ENCODE measurements at regions not wholly inside any gene's neighbourhood (a gene's known extent, or its start where the extent isn't known, plus 50 kb on each side); places are given as distances from the start of the nearest gene placed in this dataset.
"Not testable (repeated sequence)": the region's sequence is repeated elsewhere in the genome, so short reads cannot be mapped to it uniquely, and the experiment has no call there.

DNA sequence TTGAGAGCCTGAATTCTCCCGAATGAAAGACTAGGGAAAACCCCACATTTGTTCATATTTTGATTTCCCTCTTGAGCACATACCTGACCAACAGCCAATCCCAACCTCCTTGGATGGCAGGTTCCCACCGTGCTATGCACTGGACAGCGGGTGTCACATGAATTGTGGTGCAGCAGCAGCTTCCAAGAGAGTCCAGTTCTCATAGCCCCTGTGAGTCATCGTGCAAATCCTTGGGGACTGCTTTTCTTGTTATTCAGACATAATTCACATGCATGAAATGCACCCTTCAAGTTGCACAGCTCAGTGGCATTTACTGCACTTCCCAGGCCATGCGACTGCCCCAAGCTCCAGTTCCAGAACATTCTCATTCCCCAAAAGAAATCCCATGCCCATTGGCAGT lies 67.8 kb upstream of the PPP2R2D start:
- ATAC-seq (replicated peaks; ENCODE audit: extremely low read depth, poor library complexity, severe bottlenecking) (no peak), DNase-seq (ENCODE audit: low spot score in 2 of 2) (no peak)
- no peaks in the 10 kb centered on the region for H3K36me3 Mint-ChIP-seq (ENCODE audit: insufficient read depth)
- H3K4me3 Mint-ChIP-seq, result no peak overlapping the region
- no peaks in the 10 kb centered on the region for H3K4me1 Mint-ChIP-seq
- H3K27ac Mint-ChIP-seq (ENCODE audit: low read depth), result no peak overlapping the region
- no peaks in the 10 kb centered on the region for H3K9me3 Mint-ChIP-seq
- H3K27me3 Mint-ChIP-seq, result peaks cover 30% of the 10 kb centered on the region

GRCh38 chr10:131833446-131834080 lies 67.2 kb upstream of the PPP2R2D start:
- no peak overlapping the region for H3K27ac Mint-ChIP-seq (ENCODE audit: low read depth)
- no peak for DNase-seq (ENCODE audit: low spot score in 2 of 2)
- no peaks in the 10 kb centered on the region for H3K4me1 Mint-ChIP-seq
- H3K27me3 Mint-ChIP-seq, result peaks cover 30% of the 10 kb centered on the region
- no peaks in the 10 kb centered on the region for H3K36me3 Mint-ChIP-seq (ENCODE audit: insufficient read depth)
- no peaks in the 10 kb centered on the region for H3K9me3 Mint-ChIP-seq
- H3K4me3 Mint-ChIP-seq, result no peak overlapping the region
- ATAC-seq (replicated peaks; ENCODE audit: extremely low read depth, poor library complexity, severe bottlenecking), result no peak

- peaks cover 30% of the 10 kb centered on the region for H3K27me3 Mint-ChIP-seq
- ATAC-seq (replicated peaks; ENCODE audit: extremely low read depth, poor library complexity, severe bottlenecking), result no peak
- H3K36me3 Mint-ChIP-seq (ENCODE audit: insufficient read depth), result no peaks in the 10 kb centered on the region
- no peaks in the 10 kb centered on the region for H3K9me3 Mint-ChIP-seq
- no peak overlapping the region for H3K4me3 Mint-ChIP-seq
- DNase-seq (ENCODE audit: low spot score in 2 of 2), result no peak
- no peak overlapping the region for H3K27ac Mint-ChIP-seq (ENCODE audit: low read depth)
- no peaks in the 10 kb centered on the region for H3K4me1 Mint-ChIP-seq
Observed at GRCh38 chr10:131834152-131834810, 66.5 kb upstream of the PPP2R2D start.

DNA sequence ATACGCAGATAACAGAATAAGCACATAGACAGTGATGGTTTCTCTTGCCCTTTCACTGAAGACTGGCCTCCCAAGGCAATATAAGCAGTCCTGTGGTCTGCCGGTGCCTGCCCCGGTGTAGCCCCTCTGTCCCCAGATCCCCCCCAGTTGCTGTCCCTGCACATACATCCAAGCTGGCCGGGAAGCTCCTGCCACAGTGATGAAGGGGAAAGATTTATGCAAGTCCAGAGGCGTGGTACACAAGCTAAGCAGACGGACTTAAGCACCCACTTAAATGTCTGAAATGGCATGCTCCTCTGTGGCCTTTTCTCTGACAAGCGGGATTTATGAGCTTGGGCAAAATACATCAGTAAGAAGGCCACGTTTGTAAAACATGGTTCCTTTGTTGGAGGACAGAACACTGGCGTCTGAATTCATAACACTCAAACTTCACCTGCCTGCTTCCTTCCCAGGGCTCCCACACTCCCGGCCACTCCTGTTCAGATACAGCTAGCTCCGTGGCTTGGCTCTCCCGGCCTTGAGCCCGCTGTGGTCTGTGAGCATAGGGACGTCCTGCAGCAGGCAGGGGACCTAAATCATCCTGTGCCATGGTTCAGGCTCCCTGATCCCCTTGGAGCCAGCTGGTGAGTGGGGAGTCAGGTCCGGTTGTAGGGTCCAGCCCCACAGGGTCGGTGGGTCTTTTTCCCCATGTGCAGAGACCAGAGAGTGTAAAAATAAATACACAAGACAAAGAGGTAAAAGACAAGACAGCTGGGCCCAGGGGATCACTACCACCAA lies 61.7 kb upstream of the PPP2R2D start:
- Mint-ChIP-seq H3K4me1 (no peaks in the 10 kb centered on the region), H3K36me3 (ENCODE audit: insufficient read depth) (no peaks in the 10 kb centered on the region), H3K27me3 (no peaks in the 10 kb centered on the region), H3K27ac (ENCODE audit: low read depth) (no peak overlapping the region), H3K9me3 (no peaks in the 10 kb centered on the region), H3K4me3 (no peak overlapping the region)
- no peak for ATAC-seq (replicated peaks; ENCODE audit: extremely low read depth, poor library complexity, severe bottlenecking)
- DNase-seq (ENCODE audit: low spot score in 2 of 2), result no peak

DNA sequence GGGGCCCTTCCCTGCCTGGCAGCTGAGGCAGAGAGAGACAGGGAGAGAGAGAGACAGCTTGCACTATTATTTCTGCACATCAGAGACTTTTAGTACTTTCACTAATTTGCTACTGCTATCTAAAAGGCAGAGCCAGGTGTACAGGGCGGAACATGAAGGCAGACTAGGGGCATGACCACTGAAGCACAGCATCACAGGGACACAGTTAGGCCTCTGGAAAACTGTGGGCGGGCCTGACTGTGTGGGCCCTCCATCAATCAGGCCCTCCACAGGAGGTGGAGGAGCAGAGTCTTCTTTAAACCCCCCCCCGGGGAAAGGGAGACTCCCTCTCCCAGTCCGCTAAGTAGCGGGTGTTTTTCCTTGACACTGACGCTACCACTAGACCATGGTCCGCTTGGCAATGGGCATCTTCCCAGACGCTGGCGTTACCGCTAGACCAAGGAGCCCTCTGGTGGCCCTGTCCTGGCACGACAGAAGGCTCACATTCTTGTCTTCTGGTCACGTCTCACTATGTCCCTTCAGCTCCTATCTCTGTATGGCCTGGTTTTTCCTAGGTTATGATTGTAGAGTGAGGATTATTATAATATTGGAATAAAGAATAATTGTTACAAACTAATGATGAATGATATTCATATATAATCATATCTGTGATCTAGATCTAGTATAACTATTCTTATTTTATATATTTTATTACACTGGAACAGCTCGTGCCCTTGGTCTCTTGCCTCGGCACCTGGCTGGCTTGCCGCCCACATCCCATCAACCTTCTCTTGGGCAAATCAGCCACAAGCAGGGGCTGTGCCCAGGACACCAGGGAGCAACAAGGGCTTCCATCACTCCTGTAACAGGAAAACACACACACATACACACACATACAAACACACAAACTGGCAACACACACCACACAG lies 60.7 kb upstream of the PPP2R2D start:
- not testable (repeated sequence) for H3K4me1 Mint-ChIP-seq; DNase-seq (ENCODE audit: low spot score in 2 of 2); H3K27me3 Mint-ChIP-seq; ATAC-seq (replicated peaks; ENCODE audit: extremely low read depth, poor library complexity, severe bottlenecking); H3K4me3 Mint-ChIP-seq; H3K27ac Mint-ChIP-seq (ENCODE audit: low read depth); H3K9me3 Mint-ChIP-seq; H3K36me3 Mint-ChIP-seq (ENCODE audit: insufficient read depth)

- Mint-ChIP-seq H3K4me3 (no peak overlapping the region), H3K27ac (ENCODE audit: low read depth) (no peak overlapping the region)
- no peak for ATAC-seq (replicated peaks; ENCODE audit: extremely low read depth, poor library complexity, severe bottlenecking)
Observed at GRCh38 chr10:131840788-131841118, 60.1 kb upstream of the PPP2R2D start.

DNA sequence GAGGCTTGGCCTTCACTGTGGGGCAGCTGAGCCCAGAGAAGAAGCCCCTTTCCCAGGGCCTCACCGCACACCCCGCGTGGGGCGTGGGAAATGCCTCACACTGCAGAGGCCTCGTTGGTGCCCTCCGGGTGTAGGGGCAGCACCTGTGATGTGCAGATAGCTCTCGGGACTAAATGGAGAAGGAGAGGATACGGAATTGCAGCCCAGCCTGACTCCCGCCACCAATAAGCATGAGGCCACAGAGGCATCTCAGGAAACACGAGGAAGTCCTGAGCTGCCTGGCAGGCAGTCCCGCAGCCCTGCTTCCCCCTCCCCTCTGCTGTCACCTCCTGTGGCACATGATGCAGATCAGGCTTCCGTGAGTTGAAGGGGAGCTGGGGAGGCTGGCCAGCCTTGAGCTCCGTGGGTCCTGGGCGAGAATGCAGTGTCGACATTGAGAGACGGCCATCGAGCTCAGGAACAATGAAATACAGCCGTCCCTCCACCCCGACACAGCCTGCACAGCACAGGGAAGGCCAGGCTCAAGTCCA lies 59.6 kb upstream of the PPP2R2D start:
- H3K4me1 Mint-ChIP-seq, result no peaks in the 10 kb centered on the region
- no peak overlapping the region for H3K27ac Mint-ChIP-seq (ENCODE audit: low read depth)
- H3K4me3 Mint-ChIP-seq, result no peak overlapping the region
- H3K36me3 Mint-ChIP-seq (ENCODE audit: insufficient read depth), result no peaks in the 10 kb centered on the region
- no peak for ATAC-seq (replicated peaks; ENCODE audit: extremely low read depth, poor library complexity, severe bottlenecking)
- no peaks in the 10 kb centered on the region for H3K27me3 Mint-ChIP-seq
- DNase-seq (ENCODE audit: low spot score in 2 of 2), result no peak
- H3K9me3 Mint-ChIP-seq, result no peaks in the 10 kb centered on the region

More at GRCh38 chr10:131840788-131841118, 60.1 kb upstream of the PPP2R2D start:
- Mint-ChIP-seq H3K27me3 (no peaks in the 10 kb centered on the region), H3K9me3 (no peaks in the 10 kb centered on the region), H3K36me3 (ENCODE audit: insufficient read depth) (no peaks in the 10 kb centered on the region), H3K4me1 (no peaks in the 10 kb centered on the region)
- DNase-seq (ENCODE audit: low spot score in 2 of 2), result no peak

- Mint-ChIP-seq H3K4me3 (no peak overlapping the region), H3K27ac (ENCODE audit: low read depth) (no peak overlapping the region), H3K27me3 (no peaks in the 10 kb centered on the region), H3K36me3 (ENCODE audit: insufficient read depth) (no peaks in the 10 kb centered on the region), H3K9me3 (no peaks in the 10 kb centered on the region), H3K4me1 (no peaks in the 10 kb centered on the region)
- ATAC-seq (replicated peaks; ENCODE audit: extremely low read depth, poor library complexity, severe bottlenecking) (no peak), DNase-seq (ENCODE audit: low spot score in 2 of 2) (no peak)
Observed at GRCh38 chr10:131841661-131842139, 59.1 kb upstream of the PPP2R2D start.

- no peak for ATAC-seq (replicated peaks; ENCODE audit: extremely low read depth, poor library complexity, severe bottlenecking)
Observed at GRCh38 chr10:131842351-131843088, 58.3 kb upstream of the PPP2R2D start.

GRCh38 chr10:131843089-131843595 lies 57.7 kb upstream of the PPP2R2D start:
- no peak overlapping the region for H3K4me3 Mint-ChIP-seq
- DNase-seq (ENCODE audit: low spot score in 2 of 2) (no peak), ATAC-seq (replicated peaks; ENCODE audit: extremely low read depth, poor library complexity, severe bottlenecking) (no peak)
- no peaks in the 10 kb centered on the region for H3K27me3 Mint-ChIP-seq
- H3K36me3 Mint-ChIP-seq (ENCODE audit: insufficient read depth), result no peaks in the 10 kb centered on the region
- H3K27ac Mint-ChIP-seq (ENCODE audit: low read depth), result no peak overlapping the region
- no peaks in the 10 kb centered on the region for H3K9me3 Mint-ChIP-seq
- H3K4me1 Mint-ChIP-seq, result no peaks in the 10 kb centered on the region

More at GRCh38 chr10:131842351-131843088, 58.3 kb upstream of the PPP2R2D start:
- no peaks in the 10 kb centered on the region for H3K27me3 Mint-ChIP-seq
- H3K4me1 Mint-ChIP-seq, result no peaks in the 10 kb centered on the region
- H3K27ac Mint-ChIP-seq (ENCODE audit: low read depth), result no peak overlapping the region
- DNase-seq (ENCODE audit: low spot score in 2 of 2), result no peak
- H3K4me3 Mint-ChIP-seq, result no peak overlapping the region
- H3K36me3 Mint-ChIP-seq (ENCODE audit: insufficient read depth), result no peaks in the 10 kb centered on the region
- H3K9me3 Mint-ChIP-seq, result no peaks in the 10 kb centered on the region

DNA sequence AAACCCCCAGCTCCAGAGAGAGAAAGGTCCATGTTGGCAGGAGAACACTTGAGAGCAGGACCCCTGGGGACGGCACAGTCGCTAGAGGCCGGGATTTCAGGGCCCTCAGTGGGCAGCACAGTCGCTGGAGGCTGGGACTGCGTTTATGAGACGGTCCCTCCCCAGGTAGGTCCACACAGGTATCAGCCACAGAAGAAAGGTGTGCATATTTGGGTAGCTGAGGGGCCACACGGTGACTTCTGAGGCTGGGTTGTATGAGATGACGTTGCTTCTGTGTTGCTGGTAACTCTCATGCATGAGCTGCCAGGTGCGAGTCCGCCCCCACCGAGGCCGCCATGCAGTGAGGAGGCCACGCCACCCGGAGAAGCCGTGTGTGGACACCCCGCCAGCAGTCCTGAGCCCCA lies 56.9 kb upstream of the PPP2R2D start:
- DNase-seq (ENCODE audit: low spot score in 2 of 2) (no peak), ATAC-seq (replicated peaks; ENCODE audit: extremely low read depth, poor library complexity, severe bottlenecking) (no peak)
- no peak overlapping the region for H3K27ac Mint-ChIP-seq (ENCODE audit: low read depth)
- H3K27me3 Mint-ChIP-seq, result no peaks in the 10 kb centered on the region
- H3K4me3 Mint-ChIP-seq, result no peak overlapping the region
- no peaks in the 10 kb centered on the region for H3K9me3 Mint-ChIP-seq
- H3K36me3 Mint-ChIP-seq (ENCODE audit: insufficient read depth), result no peaks in the 10 kb centered on the region
- H3K4me1 Mint-ChIP-seq, result no peaks in the 10 kb centered on the region
